ENCODE measurements at regions not wholly inside any gene's neighbourhood (a gene's known extent, or its start where the extent isn't known, plus 50 kb on each side); places are given as distances from the start of the nearest gene placed in this dataset.

- TF ChIP-seq CTCF (IDR thresholded peaks at IDR 0.05; ENCODE audit: insufficient read depth, low read length) (no peak), POLR2AphosphoS5 (IDR thresholded peaks at IDR 0.05; ENCODE audit: low read depth) (no peak), REST (IDR thresholded peaks at IDR 0.05; ENCODE audit: insufficient replicate concordance, low read depth) (no peak), GABPA (IDR thresholded peaks at IDR 0.05; ENCODE audit: low read depth) (no peak), SPI1 (IDR thresholded peaks at IDR 0.05; ENCODE audit: borderline replicate concordance, low read depth) (no peak)
Measured at GRCh38 chr4:115228851-115229250, 115.4 kb upstream of the NDST4 start.

All from HL-60 (cell line).